LNCAP (cell line): ENCODE measurements at regions not wholly inside any gene's neighbourhood (a gene's known extent, or its start where the extent isn't known, plus 50 kb on each side); places are given as distances from the start of the nearest gene placed in this dataset.

Source experiments
- CTCF ChIP-seq: fragments of 450-650 bp; IDR thresholded peaks from 2 replicates; pipeline ENCODE4 v1.5.1; 2017; ENCODE audit warnings: mild to moderate bottlenecking

DNA sequence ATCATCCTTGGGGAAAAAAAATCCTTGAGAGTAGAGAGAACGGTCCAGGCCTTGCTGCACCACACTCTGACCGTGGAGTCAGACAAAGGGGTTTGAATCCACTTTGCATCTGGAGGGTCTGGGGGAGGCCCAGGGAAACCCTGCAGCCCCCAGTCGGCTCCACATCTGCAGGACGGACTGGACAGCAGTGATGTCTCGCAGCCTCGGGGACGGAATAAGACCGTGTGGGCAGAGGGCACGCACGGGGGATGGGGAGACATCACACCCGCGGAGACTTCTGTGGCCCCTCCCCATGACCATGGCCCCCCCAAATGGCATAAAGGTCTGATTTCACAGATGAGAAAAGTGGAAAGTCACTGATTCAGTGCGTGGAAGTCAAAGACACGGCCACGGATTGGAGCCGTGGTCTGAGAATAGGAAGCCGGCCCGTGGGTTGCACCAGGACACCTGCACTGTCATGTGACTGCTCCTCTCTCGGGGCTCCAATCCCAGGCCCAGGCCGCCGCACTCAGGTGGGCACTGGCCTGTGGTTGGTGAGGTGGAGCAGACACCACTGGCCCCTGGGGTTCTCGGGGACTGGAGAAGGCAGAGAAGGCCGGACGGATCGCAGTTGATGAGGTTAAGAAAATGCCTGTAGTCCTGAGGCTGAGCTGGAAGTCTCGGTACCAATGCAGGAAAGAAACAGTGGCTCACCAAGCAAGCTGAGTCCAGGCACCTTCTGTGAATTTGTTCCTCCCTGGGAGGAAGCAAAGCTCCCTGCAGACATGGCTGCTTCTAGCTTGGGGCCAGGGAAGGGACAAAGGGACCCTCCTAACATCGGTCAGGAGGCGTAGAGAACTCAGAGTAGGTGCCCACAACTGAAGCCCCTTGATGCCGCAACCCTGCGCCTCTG lies 61.8 kb downstream of the RTP5 start:
- TF ChIP-seq CTCF, result no peak

GRCh38 chr2:241931976-241932898 lies 62.7 kb downstream of the RTP5 start:
- TF ChIP-seq CTCF, result no peak

DNA sequence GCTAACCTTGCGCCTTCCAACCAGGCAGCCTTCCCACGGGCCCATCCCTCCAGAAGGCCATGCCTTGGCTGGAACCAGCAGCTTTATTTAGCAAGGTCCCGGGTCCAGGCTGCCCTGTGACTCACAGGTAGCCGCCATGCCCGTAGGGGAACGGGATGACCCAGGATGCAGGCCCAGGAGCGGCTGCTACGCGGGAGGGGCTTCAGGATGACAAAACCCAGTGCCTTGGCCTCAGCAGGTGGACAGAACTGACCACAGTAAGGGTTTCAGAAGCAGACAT lies 63.3 kb downstream of the RTP5 start:
- TF ChIP-seq CTCF, result no peak

GRCh38 chr2:241933179-241933911 lies 63.8 kb downstream of the RTP5 start:
- TF ChIP-seq CTCF, result no peak

DNA sequence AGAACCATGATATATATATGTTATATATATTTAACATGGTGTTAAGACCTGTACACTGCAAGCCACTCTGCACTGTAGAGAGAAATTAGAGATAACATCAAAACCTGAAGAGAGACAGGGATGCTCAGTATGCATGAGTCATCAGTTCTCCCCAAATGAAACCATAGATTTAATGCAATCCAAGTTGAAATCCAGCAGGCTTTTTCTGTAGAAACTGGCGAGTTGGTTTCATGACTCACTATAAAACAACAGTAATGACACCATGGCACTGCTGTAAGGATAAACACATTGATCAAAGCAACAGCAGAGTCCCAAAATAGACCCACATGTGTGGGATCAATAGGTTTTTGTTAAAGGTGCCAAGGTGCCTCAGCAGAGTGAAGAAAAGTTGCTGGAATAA lies 65.8 kb downstream of the RTP5 start:
- TF ChIP-seq CTCF, result no peak

DNA sequence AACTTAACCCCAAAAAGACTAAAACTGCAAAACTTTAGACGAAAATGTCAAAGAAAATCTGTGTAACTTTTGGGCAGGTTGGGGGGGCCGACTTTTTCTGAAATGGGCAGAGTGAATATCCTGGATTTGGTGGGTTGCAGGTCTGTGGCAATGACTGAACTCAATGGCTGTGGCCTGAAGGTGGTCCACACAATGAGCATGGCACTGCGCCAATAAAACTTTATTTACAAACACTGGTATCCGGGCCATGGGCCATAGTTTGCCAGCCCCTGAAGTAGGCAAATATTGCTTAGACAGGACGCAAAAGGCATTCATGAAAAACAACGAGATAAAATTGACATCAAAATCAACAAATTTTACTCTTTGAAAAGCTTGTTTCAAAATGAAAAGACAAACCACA lies 66.2 kb downstream of the RTP5 start:
- TF ChIP-seq CTCF, result no peak

DNA sequence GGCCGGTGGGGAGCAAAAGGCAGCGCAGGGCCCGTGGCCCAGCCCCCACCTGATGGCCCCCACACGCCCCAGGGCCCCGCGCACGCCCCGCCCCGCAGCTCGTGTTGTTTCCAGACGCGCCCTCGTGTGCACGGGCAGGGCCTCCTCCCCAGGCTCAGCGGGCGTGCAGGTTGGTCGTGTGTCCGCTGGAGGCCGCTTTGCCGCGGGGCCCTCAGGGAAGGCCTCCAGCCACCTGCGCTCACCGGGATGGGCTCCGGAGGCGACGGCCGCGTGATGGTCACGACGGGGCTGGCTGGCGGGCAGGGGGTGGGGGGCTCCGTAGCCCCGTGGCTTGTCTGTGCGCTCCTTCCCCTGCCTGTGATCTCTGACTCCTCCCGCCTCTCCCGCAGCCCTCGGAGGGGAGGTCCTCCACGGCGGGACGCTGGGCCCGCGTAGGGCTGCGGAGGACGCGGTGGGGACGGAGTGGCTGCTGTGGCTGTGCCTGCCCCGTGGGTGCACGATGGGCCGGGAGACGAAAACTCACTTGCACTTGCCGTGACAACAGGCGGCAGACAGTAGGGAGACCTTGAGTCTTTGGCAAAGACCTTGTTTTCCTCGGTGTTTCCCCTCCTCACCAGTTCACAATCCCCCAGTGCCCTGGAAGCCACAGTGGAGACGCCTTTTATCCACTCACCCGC lies 67.1 kb downstream of the RTP5 start:
- no peak for TF ChIP-seq CTCF
